ENCODE measurements at regions not wholly inside any gene's neighbourhood (a gene's known extent, or its start where the extent isn't known, plus 50 kb on each side); places are given as distances from the start of the nearest gene placed in this dataset.

- Histone ChIP-seq H2AFZ (ENCODE audit: low read length) (no peak overlapping the region), H3K36me3 (replicated peaks in 1 of 2; ENCODE audit: control insufficient read depth in 1 of 2, insufficient read depth in 2 of 2, low read length in 2 of 2) (no peaks in the 10 kb centered on the region), H4K20me1 (ENCODE audit: insufficient read depth, low read length) (no peaks in the 10 kb centered on the region), H3K4me3 (replicated peaks in 1 of 3; ENCODE audit: insufficient read depth in 1 of 3, low read depth in 2 of 3, low read length in 3 of 3) (no peak overlapping the region), H3K79me2 (ENCODE audit: insufficient read depth, low read length) (no peaks in the 10 kb centered on the region), H3K27me3 (ENCODE audit: control insufficient read depth in 1 of 2, insufficient read depth in 2 of 2, low read length in 2 of 2) (no peaks in the 10 kb centered on the region; a peak in 1 of 5 replicates), H3K4me2 (ENCODE audit: low read depth, low read length) (no peak overlapping the region), H3K4me1 (ENCODE audit: insufficient read depth, low read length) (no peaks in the 10 kb centered on the region), H3K9me3 (ENCODE audit: low read length) (no peaks in the 10 kb centered on the region), H3K27ac (ENCODE audit: extremely low read length, insufficient read depth, low read length) (no peak overlapping the region), H3K9ac (ENCODE audit: insufficient read depth, low read depth, low read length) (no peak overlapping the region)
- DNase-seq (ENCODE audit: low spot score) (no peak), FAIRE-seq (no peak), ATAC-seq (no peak)
- in situ Hi-C loops (cut with HindIII; ENCODE audit: extremely low pct_ligation_motif_present, low pct_unique_long_range_greater_than_20kb) (no loop called here), intact Hi-C loops (cut with micrococcal nuclease; ENCODE audit: unreplicated experiment) (no loop called here)
- ChIA-PET CTCF (ENCODE audit: low intra/inter-chr PET ratio, low total read pairs) (no interaction called here), POLR2A (no interaction called here)
- TF ChIP-seq NFIB (CRISPR knock-in tag; IDR thresholded peaks at IDR 0.05; ENCODE audit: borderline replicate concordance) (no peak), ZNF577 (CRISPR knock-in tag; IDR thresholded peaks at IDR 0.05; ENCODE audit: borderline replicate concordance, low read depth) (no peak), ZNF557 (CRISPR knock-in tag; IDR thresholded peaks at IDR 0.05) (no peak), SP5 (CRISPR knock-in tag; IDR thresholded peaks at IDR 0.05; ENCODE audit: borderline replicate concordance, low read depth) (no peak)
- no TSS peak for BruUV-seq (replicated peaks)
Measured at GRCh38 chr10:65312876-65313275, 1613.0 kb upstream of the LRRTM3 start.

DNA sequence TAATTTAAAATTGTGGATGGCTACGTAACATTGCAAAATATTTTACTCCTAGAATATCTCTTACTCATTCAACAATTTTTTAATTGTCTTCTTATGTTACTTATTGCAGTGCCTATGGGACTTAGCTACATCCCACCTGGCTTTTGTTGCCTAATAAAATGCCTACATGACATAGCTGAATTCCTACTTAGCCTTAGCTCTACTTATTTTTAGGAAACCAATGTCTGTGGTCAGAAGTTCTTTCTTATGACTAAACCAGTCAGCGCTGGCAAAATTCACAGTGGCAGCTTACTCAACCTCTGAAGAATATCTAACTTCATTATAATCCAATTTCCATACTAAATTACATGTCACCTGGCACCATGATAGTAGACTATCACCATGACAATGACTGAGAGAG is 1612.4 kb upstream of the LRRTM3 start:
- POLR2A ChIA-PET = no interaction called here
- CTCF ChIA-PET (ENCODE audit: low intra/inter-chr PET ratio, low total read pairs) = no interaction called here
- WGBS (ENCODE audit: low lambda C conversion rate) = 21% methylated on average over 2 of the region's 2 CpGs
- Histone ChIP-seq H3K27ac (ENCODE audit: extremely low read length, insufficient read depth, low read length) (no peak overlapping the region), H3K9ac (ENCODE audit: insufficient read depth, low read depth, low read length) (no peak overlapping the region), H2AFZ (ENCODE audit: low read length) (no peak overlapping the region), H3K79me2 (ENCODE audit: insufficient read depth, low read length) (no peaks in the 10 kb centered on the region), H3K4me2 (ENCODE audit: low read depth, low read length) (no peak overlapping the region), H3K27me3 (ENCODE audit: control insufficient read depth in 1 of 2, insufficient read depth in 2 of 2, low read length in 2 of 2) (no peaks in the 10 kb centered on the region; a peak in 1 of 5 replicates), H3K4me3 (replicated peaks in 1 of 3; ENCODE audit: insufficient read depth in 1 of 3, low read depth in 2 of 3, low read length in 3 of 3) (no peak overlapping the region), H3K36me3 (replicated peaks in 1 of 2; ENCODE audit: control insufficient read depth in 1 of 2, insufficient read depth in 2 of 2, low read length in 2 of 2) (no peaks in the 10 kb centered on the region), H3K4me1 (ENCODE audit: insufficient read depth, low read length) (no peaks in the 10 kb centered on the region), H4K20me1 (ENCODE audit: insufficient read depth, low read length) (no peaks in the 10 kb centered on the region), H3K9me3 (ENCODE audit: low read length) (no peaks in the 10 kb centered on the region)
- DNase-seq (ENCODE audit: low spot score) = no peak
- intact Hi-C loops (cut with micrococcal nuclease; ENCODE audit: unreplicated experiment) = no loop called here
- no peak for ATAC-seq
- in situ Hi-C loops (cut with HindIII; ENCODE audit: extremely low pct_ligation_motif_present, low pct_unique_long_range_greater_than_20kb) = no loop called here
- no TSS peak for BruUV-seq (replicated peaks)
- no peak for TF ChIP-seq ZSCAN9 (CRISPR knock-in tag; IDR thresholded peaks at IDR 0.05; ENCODE audit: borderline replicate concordance)
- FAIRE-seq = no peak

All from HepG2 (cell line).